ENCODE measurements at regions not wholly inside any gene's neighbourhood (a gene's known extent, or its start where the extent isn't known, plus 50 kb on each side); places are given as distances from the start of the nearest gene placed in this dataset.

- H3K18ac ChIP-seq (ENCODE audit: low read length): no peak overlapping the region
- H3K4me1 ChIP-seq (ENCODE audit: control insufficient read depth in 2 of 2, insufficient read depth in 1 of 2, low read depth in 1 of 2, low read length in 2 of 2): peaks cover 0 to 11% of the 10 kb centered on the region in 2 donors
- H3K4me2 ChIP-seq (ENCODE audit: insufficient read depth, low read length, poor library complexity, severe bottlenecking): no peak overlapping the region
- H3K27me3 ChIP-seq (ENCODE audit: control insufficient read depth in 3 of 3, insufficient read depth in 3 of 3, low read depth in 1 of 3, low read length in 3 of 3): peaks cover 0 to 4% (median 0%) of the 10 kb centered on the region in 3 experiments
- H2BK12ac ChIP-seq (ENCODE audit: low read length): no peak overlapping the region
- H3K9ac ChIP-seq (ENCODE audit: low read depth, low read length, poor library complexity): no peak overlapping the region
- no peak overlapping the region for H3K23ac ChIP-seq (ENCODE audit: low read depth, low read length, poor library complexity)
- no peak overlapping the region for H2AK5ac ChIP-seq (ENCODE audit: low read depth, low read length)
- no peaks in the 10 kb centered on the region for H3K9me3 ChIP-seq (replicated peaks in 1 of 2; ENCODE audit: control insufficient read depth in 2 of 2, insufficient read depth in 1 of 2, low read depth in 1 of 2, low read length in 2 of 2)
- H4K8ac ChIP-seq (ENCODE audit: low read depth, low read length): no peak overlapping the region
- no peak overlapping the region for H3K14ac ChIP-seq (ENCODE audit: low read length)
- no peaks in the 10 kb centered on the region for H3K36me3 ChIP-seq (replicated peaks in 1 of 2; ENCODE audit: control insufficient read depth in 2 of 2, insufficient read depth in 2 of 2, low read length in 2 of 2)
- DNase-seq (ENCODE audit: low spot score): no peak
- no peak overlapping the region for H3K4ac ChIP-seq (ENCODE audit: low read length)
- no peak overlapping the region for H2BK120ac ChIP-seq (ENCODE audit: low read depth, low read length)
- H2BK5ac ChIP-seq (ENCODE audit: low read length): no peak overlapping the region
- no peak overlapping the region for H3K4me3 ChIP-seq (ENCODE audit: low read length in 2 of 2)
- no peak overlapping the region for H3K27ac ChIP-seq (replicated peaks; ENCODE audit: low read length)
- H2AFZ ChIP-seq (ENCODE audit: low read length): no peak overlapping the region
- no peak overlapping the region for H2BK15ac ChIP-seq (ENCODE audit: low read length)
- WGBS, 2 donors (ENCODE audit: extremely low coverage in 2 of 2, insufficient read length in 2 of 2, insufficient replicate concordance in 1 of 2): no CpG with 5 or more reads among the region's 4 CpGs
- no peaks in the 10 kb centered on the region for H3K79me1 ChIP-seq (ENCODE audit: low read depth, low read length)
- H4K91ac ChIP-seq (ENCODE audit: low read depth, low read length, poor library complexity): no peak overlapping the region
These were observed 210.3 kb upstream of the ONECUT1 start for GRCh38 chr15:53000409-53000808.

GRCh38 chr15:52997123-52997522 is 207.0 kb upstream of the ONECUT1 start:
- H3K79me1 ChIP-seq (ENCODE audit: low read depth, low read length): no peaks in the 10 kb centered on the region
- H2BK12ac ChIP-seq (ENCODE audit: low read length): no peak overlapping the region
- H2BK15ac ChIP-seq (ENCODE audit: low read length): no peak overlapping the region
- no peaks in the 10 kb centered on the region for H3K9me3 ChIP-seq (replicated peaks in 1 of 2; ENCODE audit: control insufficient read depth in 2 of 2, insufficient read depth in 1 of 2, low read depth in 1 of 2, low read length in 2 of 2)
- no peak overlapping the region for H2BK120ac ChIP-seq (ENCODE audit: low read depth, low read length)
- no peaks in the 10 kb centered on the region for H3K36me3 ChIP-seq (replicated peaks in 1 of 2; ENCODE audit: control insufficient read depth in 2 of 2, insufficient read depth in 2 of 2, low read length in 2 of 2)
- no peak overlapping the region for H3K27ac ChIP-seq (replicated peaks; ENCODE audit: low read length)
- no peak overlapping the region for H3K23ac ChIP-seq (ENCODE audit: low read depth, low read length, poor library complexity)
- no peak overlapping the region for H3K18ac ChIP-seq (ENCODE audit: low read length)
- H2AK5ac ChIP-seq (ENCODE audit: low read depth, low read length): no peak overlapping the region
- H4K8ac ChIP-seq (ENCODE audit: low read depth, low read length): no peak overlapping the region
- H3K9ac ChIP-seq (ENCODE audit: low read depth, low read length, poor library complexity): no peak overlapping the region
- no peak overlapping the region for H4K91ac ChIP-seq (ENCODE audit: low read depth, low read length, poor library complexity)
- no peak overlapping the region for H3K4ac ChIP-seq (ENCODE audit: low read length)
- no peak overlapping the region for H3K4me2 ChIP-seq (ENCODE audit: insufficient read depth, low read length, poor library complexity, severe bottlenecking)
- H3K4me1 ChIP-seq (ENCODE audit: control insufficient read depth in 2 of 2, insufficient read depth in 1 of 2, low read depth in 1 of 2, low read length in 2 of 2): peaks cover 0 to 11% of the 10 kb centered on the region in 2 donors
- no peak overlapping the region for H2AFZ ChIP-seq (ENCODE audit: low read length)
- no peak for DNase-seq (ENCODE audit: low spot score)
- H2BK5ac ChIP-seq (ENCODE audit: low read length): no peak overlapping the region
- H3K27me3 ChIP-seq (ENCODE audit: control insufficient read depth in 3 of 3, insufficient read depth in 3 of 3, low read depth in 1 of 3, low read length in 3 of 3): no peaks in the 10 kb centered on the region
- H3K4me3 ChIP-seq (ENCODE audit: low read length in 2 of 2): no peak overlapping the region
- H3K14ac ChIP-seq (ENCODE audit: low read length): no peak overlapping the region

GRCh38 chr15:52994290-52994689 is 204.2 kb upstream of the ONECUT1 start:
- no peaks in the 10 kb centered on the region for H3K79me1 ChIP-seq (ENCODE audit: low read depth, low read length)
- no peak overlapping the region for H3K4ac ChIP-seq (ENCODE audit: low read length)
- H3K4me2 ChIP-seq (ENCODE audit: insufficient read depth, low read length, poor library complexity, severe bottlenecking): no peak overlapping the region
- no CpG with 5 or more reads among the region's 1 CpG for WGBS, 2 donors (ENCODE audit: extremely low coverage in 2 of 2, insufficient read length in 2 of 2, insufficient replicate concordance in 1 of 2)
- no peak overlapping the region for H4K8ac ChIP-seq (ENCODE audit: low read depth, low read length)
- H2BK5ac ChIP-seq (ENCODE audit: low read length): no peak overlapping the region
- H3K4me1 ChIP-seq (ENCODE audit: control insufficient read depth in 2 of 2, insufficient read depth in 1 of 2, low read depth in 1 of 2, low read length in 2 of 2): no peaks in the 10 kb centered on the region
- H3K9me3 ChIP-seq (replicated peaks in 1 of 2; ENCODE audit: control insufficient read depth in 2 of 2, insufficient read depth in 1 of 2, low read depth in 1 of 2, low read length in 2 of 2): no peaks in the 10 kb centered on the region
- no peak overlapping the region for H3K27ac ChIP-seq (replicated peaks; ENCODE audit: low read length)
- H2BK15ac ChIP-seq (ENCODE audit: low read length): no peak overlapping the region
- no peak overlapping the region for H2AK5ac ChIP-seq (ENCODE audit: low read depth, low read length)
- no peak overlapping the region for H3K18ac ChIP-seq (ENCODE audit: low read length)
- H2BK120ac ChIP-seq (ENCODE audit: low read depth, low read length): no peak overlapping the region
- H3K36me3 ChIP-seq (replicated peaks in 1 of 2; ENCODE audit: control insufficient read depth in 2 of 2, insufficient read depth in 2 of 2, low read length in 2 of 2): no peaks in the 10 kb centered on the region
- no peak overlapping the region for H3K14ac ChIP-seq (ENCODE audit: low read length)
- H2BK12ac ChIP-seq (ENCODE audit: low read length): no peak overlapping the region
- no peak overlapping the region for H3K4me3 ChIP-seq (ENCODE audit: low read length in 2 of 2)
- DNase-seq (ENCODE audit: low spot score): no peak
- H3K27me3 ChIP-seq (ENCODE audit: control insufficient read depth in 3 of 3, insufficient read depth in 3 of 3, low read depth in 1 of 3, low read length in 3 of 3): no peaks in the 10 kb centered on the region
- H4K91ac ChIP-seq (ENCODE audit: low read depth, low read length, poor library complexity): no peak overlapping the region
- no peak overlapping the region for H2AFZ ChIP-seq (ENCODE audit: low read length)
- H3K9ac ChIP-seq (ENCODE audit: low read depth, low read length, poor library complexity): no peak overlapping the region
- H3K23ac ChIP-seq (ENCODE audit: low read depth, low read length, poor library complexity): no peak overlapping the region

- Histone ChIP-seq H4K8ac (ENCODE audit: low read depth, low read length) (no peak overlapping the region), H3K79me1 (ENCODE audit: low read depth, low read length) (no peaks in the 10 kb centered on the region), H3K4me1 (ENCODE audit: control insufficient read depth in 2 of 2, insufficient read depth in 1 of 2, low read depth in 1 of 2, low read length in 2 of 2) (peaks cover 0 to 3% of the 10 kb centered on the region in 2 donors), H4K91ac (ENCODE audit: low read depth, low read length, poor library complexity) (peak overlapping the region; percentile 75), H3K9me3 (replicated peaks in 1 of 2; ENCODE audit: control insufficient read depth in 2 of 2, insufficient read depth in 1 of 2, low read depth in 1 of 2, low read length in 2 of 2) (no peaks in the 10 kb centered on the region), H2AK5ac (ENCODE audit: low read depth, low read length) (no peak overlapping the region), H2BK12ac (ENCODE audit: low read length) (no peak overlapping the region), H3K4me3 (ENCODE audit: low read length in 2 of 2) (no peak overlapping the region), H3K18ac (ENCODE audit: low read length) (no peak overlapping the region), H3K36me3 (replicated peaks in 1 of 2; ENCODE audit: control insufficient read depth in 2 of 2, insufficient read depth in 2 of 2, low read length in 2 of 2) (no peaks in the 10 kb centered on the region), H3K27ac (replicated peaks; ENCODE audit: low read length) (no peak overlapping the region), H2BK5ac (ENCODE audit: low read length) (no peak overlapping the region), H3K23ac (ENCODE audit: low read depth, low read length, poor library complexity) (no peak overlapping the region), H3K27me3 (ENCODE audit: control insufficient read depth in 3 of 3, insufficient read depth in 3 of 3, low read depth in 1 of 3, low read length in 3 of 3) (no peaks in the 10 kb centered on the region), H3K4me2 (ENCODE audit: insufficient read depth, low read length, poor library complexity, severe bottlenecking) (no peak overlapping the region), H3K9ac (ENCODE audit: low read depth, low read length, poor library complexity) (no peak overlapping the region), H3K4ac (ENCODE audit: low read length) (no peak overlapping the region), H3K14ac (ENCODE audit: low read length) (no peak overlapping the region), H2BK15ac (ENCODE audit: low read length) (no peak overlapping the region), H2AFZ (ENCODE audit: low read length) (no peak overlapping the region), H2BK120ac (ENCODE audit: low read depth, low read length) (no peak overlapping the region)
- no peak for DNase-seq (ENCODE audit: low spot score)
- no CpG with 5 or more reads among the region's 3 CpGs for WGBS, 2 donors (ENCODE audit: extremely low coverage in 2 of 2, insufficient read length in 2 of 2, insufficient replicate concordance in 1 of 2)
These were observed 194.4 kb upstream of the ONECUT1 start for GRCh38 chr15:52984507-52984906.
